Inflammatory macrophage treated with lipopolysaccharide for 1 hour (primary cell): ENCODE measurements at regions not wholly inside any gene's neighbourhood (a gene's known extent, or its start where the extent isn't known, plus 50 kb on each side); places are given as distances from the start of the nearest gene placed in this dataset.

Experiments used
- DNase-seq, 2 donors: peaks; one replicate each; pipeline ENCODE4 v3.0.0-alpha.2; 2020 to 2022

DNA sequence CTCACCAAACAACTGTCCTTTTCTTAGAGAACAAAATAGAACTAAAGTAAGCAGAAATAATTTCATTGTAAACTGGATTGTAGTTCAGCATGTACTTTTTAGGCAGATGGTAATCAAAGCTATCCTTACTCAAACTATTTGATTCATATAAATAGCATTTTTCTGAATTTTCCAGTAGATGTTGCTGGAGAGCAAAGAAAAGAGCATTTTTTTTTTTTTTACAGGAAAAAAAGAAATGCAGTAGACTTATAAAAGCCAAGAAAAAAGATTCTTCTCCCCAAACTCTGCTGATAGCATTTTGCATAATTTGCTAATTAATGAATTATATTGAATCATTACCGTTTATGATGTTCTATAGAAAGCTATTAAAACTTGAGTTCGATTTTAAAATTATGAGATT lies 715.3 kb upstream of the WWC1 start:
- DNase-seq = no peak

DNA sequence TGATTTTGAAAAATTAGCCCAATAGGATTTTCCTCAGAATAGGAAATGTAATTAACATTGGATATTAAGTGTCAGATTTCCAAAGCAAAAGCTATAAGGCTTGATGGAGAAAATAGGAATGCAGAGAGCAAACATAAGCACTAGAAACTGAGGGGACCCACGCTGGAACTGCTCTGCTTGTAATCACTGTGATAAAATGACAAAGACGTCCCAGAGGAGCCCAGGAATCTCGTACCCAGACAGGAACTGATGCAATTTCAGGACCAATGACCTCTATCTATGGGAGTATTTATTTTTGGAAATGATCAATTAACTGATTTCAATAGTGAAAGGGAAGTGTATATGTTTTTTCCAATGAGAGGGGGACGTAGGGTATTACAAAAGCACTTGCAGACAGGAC lies 714.5 kb upstream of the WWC1 start:
- no peak for DNase-seq

DNA sequence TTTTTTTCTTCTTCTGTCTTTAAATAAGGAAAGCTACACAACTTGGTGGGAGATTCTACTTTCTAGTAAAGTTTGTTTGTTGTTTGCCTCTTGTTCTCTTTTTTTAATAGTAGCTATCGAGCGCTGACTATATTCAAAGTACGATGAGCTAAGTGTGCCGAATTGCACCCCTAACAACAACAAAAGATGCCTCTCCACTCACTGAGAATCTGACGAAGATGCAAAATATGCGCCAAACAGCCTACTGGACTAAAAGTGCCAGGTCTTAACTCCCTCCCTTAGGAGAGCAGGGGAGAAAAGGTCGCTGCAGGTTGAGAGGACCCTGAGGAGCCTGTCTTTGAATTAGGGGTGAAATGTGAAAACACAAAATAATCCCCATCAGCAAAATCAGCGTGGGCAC lies 713.8 kb upstream of the WWC1 start:
- no peak for DNase-seq

DNA sequence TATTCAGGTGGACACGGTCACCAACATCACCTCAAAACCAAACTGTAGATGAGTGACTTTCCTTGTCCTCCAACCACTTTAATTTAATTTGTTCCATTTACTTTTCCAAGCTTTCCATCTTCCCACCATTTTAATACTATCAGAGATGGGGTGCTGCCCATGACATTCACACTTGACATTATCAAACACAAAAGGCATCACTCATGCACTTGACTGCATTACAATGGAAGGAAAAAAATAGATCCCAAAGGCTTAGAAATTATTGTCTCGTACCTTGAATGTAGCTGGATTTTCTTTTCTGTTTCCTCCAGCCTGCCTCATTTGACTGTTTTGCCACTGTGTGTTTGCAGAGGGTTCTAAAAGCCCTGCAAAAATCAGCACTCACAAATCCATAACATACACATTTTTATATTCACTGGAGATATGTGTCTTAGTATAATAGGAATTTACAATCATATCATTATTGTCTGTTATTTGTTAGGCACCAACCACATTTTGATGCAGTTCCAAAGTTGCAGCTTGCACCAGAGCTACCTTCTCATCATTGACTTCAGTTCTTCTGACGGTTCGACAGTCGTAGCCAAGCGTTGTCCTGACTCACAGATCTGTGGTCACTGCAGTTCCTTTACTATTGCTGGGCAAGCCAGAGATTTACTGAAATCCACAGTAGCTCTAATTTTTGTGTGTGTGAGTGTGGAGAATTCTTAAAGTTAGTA lies 712.3 kb upstream of the WWC1 start:
- DNase-seq = no peak

DNA sequence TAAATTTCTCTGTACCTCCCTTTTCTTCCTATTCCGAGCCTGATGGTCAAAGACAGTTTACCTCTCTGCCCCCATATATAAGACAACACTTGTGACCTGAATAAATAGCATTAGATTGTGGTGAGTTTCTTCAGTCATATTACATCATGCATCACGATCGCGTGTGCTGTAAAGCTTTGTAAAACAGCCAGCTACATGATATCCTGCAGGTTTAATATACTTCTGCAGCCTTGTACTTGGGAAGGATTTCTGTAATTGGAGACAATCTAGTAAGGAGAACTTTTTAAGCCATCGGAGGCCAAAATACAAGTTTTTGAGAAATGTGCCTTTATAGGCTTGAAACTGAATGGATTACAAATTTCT lies 711.8 kb upstream of the WWC1 start:
- DNase-seq = no peak

DNA sequence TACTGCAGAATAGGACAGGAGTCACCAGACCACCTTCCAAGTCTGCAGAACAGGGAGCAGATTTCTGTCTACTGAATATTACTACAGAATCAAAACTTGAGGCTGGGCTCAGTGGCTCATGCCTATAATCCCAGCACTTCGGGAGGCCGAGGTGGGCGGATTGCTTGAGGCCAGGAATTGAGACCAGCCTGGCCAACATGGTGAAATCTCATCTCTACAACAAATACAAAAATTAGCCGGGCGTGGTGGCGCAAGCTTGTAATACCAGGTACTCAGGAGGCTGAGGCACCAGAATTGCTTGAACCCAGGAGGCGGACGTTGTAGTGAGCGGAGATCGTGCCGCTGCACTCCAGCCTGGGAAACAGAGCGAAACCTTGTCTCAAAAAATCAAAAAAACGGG lies 710.8 kb upstream of the WWC1 start:
- DNase-seq = no peak

DNA sequence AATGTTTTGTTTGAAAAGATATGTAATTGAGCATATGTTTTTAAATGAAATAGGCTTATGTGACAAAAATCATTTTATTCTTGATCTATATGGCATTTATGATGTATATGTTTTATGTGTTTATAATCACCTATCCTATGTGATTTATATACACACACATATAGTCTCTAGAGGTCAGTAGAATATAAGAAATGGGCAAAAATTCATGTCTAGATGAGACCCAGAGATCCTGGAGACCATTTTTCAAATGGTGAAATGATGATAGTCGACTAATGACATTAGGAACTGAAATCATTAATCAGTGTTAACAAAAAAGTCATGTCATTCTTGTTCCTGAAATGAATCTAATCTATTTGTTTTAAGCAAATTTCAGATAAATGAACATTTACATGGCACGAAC lies 709.2 kb upstream of the WWC1 start:
- no peak for DNase-seq

DNA sequence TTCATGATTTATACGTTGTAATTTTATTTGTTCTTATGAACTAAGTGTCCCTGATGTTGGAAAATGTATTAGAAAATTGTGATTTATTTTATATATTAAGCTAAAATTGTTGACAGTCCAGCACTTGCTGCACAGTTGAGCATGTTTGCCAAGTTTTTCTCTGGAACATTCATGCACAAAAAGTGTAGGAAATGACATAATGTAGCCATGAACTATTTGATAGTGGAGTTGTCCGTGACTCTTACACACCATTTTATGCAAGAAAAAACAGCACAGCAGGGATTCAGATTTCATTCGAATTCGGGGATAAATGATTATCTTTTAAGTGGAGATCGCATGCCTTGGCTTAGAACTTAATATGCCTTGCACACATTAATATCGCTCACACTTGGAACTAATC lies 708.6 kb upstream of the WWC1 start:
- DNase-seq = no peak

DNA sequence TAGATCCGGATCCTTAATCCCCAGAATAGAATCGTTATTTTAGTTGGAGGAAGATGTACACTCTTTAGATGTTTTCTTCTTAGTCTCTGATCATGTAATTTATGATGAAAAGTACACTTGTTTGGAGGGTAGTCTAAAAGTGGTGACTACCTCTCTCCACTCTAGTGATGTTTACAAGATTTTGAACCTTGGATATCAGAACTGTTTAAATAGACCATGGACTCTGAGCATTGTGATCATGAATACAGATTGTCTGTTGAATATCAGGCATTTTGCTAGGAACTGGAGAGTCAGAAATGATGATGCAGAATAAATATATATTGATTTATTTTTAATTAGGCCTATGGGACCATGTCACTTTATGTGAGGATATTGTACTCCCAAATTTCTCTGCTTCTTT lies 706.3 kb upstream of the WWC1 start:
- no peak for DNase-seq

DNA sequence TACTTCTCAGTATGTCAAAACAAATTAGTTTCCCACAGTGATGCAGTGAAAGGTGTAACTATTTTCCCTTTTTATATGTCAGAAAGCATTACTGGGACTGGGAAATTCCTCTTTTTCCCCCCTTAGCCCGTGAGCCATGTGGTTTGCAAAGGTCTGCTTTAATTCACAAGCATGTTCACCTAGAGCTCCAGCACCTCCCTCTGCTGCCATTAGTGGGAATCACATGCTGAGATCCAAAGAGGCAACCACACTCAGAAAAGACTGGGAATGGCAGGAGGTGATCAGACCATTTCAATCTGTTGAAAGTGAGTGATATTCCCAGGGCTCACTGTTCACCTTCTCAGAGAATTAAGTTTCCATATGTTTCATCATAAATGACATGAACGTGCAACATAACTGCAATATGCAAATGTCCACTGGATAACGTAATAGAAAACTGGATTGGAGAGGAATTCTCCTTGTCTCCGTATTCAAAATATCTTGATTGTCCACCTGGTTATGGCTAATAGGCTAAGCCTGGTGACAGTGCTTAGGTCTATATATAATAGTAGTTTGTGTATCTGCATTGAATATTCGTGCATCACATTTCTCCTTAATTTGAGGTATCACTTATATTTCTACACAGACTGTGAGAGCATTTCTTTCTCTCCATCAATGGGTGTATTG lies 703.5 kb upstream of the WWC1 start:
- DNase-seq = no peak

DNA sequence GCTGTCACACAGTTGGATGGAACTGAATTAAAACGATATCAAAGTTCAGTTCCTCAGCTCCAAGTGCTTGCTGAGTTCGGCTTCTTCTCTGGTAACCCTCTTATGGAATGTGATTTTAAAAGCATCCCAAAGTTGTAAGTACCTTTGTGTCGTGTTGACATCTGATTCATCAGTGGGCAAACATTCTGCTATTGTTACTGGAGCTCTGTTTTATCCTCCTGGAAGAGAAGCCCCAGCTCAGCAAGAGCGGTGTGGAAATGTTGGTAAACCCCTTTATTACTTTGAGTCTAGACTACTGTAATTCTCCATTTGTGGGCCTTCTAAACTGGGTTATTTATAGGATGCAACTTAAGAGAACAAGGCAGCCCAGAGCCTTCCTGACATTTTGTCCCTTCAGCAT lies 699.3 kb upstream of the WWC1 start:
- DNase-seq = no peak

DNA sequence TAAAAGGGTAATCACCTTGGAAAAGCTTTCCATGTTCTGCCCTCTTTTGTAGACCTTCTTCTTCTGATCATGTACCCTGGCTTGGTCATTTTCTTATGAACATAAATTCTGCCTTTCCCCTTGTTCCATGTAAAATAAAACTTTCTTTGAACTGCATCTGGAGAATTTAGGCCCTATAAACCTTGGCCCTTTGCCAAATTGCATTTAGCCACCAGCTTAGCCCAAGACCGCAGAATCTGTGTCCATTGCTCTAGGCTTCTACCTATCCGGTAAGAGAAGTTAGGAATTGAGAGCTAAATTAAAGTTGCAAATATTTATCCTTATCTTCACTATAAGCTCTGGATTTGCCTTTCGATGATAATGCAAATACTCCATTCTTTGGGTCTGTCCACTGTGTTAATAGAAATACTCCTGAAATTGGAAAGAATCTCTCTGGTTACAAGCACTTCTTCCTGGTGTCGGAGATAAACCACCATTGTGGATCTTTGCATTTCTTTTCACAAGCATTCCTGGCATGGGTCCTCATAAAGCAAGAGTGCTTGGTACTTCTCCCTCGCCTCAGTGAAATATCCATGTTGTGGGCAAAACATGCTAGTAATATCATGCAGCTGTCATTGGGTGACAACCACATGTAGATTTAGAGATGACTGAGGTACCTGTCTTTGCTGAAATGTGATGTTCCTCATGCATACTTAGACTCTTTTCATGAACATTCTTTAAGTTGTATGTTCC lies 698.0 kb upstream of the WWC1 start:
- DNase-seq = no peak

DNA sequence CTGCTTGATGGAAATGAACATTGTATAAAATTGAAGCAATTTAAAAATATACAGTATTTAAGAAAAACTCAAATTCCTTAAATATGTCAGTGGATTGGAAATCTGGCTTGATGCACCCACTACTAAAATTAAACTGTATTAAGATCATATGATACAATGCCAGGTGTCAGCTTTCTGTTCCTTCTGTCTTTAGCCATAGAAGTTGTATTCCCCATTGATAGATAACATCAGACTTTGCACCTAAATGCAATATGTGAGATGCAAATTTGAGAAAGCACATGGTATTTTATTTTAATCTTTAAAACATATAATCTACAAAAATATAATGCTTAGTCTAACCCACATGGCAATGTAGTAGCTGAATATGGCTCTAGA lies 697.4 kb upstream of the WWC1 start:
- no peak for DNase-seq

DNA sequence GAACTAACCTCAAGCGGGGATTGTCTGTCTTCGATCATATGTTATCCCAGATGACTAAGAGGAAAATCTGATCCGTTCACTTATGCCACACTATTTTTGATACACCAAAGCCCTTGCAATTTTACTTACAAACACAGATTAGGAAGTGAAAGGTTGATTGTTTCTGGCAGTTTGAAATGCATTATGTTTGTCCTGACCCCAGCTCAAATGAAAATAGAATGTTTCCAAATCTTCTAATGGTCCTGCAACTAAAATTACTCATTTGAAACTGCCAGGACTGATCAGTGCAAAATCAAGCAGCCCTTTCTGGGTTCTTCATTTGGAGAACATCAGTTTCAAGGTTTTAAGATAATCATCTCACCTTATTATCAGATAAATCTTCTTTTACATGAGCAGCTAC lies 696.7 kb upstream of the WWC1 start:
- DNase-seq = no peak

DNA sequence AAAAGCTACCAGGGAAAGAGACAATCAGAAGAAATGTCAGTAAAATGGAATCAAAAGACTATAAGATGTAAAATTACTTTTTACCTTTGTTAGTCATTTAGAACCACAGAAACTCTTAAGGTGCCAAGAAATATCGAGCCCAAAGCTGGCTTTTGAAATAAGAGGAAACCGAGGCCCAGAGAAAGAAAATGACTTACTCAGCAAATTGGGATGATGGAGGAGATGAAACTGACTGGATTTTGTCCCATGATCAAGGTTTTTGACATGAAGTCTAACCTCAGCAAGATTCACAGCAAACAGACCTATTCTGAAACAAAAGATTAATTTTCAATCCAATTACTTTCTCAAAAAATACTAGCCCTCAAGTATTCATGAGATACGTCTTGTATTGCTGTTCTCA lies 696.2 kb upstream of the WWC1 start:
- no peak for DNase-seq

DNA sequence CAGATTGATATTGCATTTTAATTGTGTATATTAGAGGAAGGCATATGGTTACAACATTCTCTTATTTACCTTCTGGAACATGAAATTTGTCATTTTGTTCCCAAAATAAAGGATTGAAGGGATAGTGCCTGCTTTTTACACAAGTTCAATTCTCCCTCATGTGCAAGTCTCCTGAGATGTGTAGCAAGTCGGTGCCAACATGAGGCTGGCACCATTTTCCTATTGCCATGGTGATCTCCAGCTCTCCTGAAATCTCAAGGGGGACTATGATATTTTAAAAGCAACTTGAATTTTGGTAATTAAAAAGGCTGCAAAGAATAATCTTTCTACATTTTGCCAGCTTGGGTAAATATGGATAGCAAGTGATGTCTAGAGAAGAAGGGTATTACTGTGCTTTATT lies 693.3 kb upstream of the WWC1 start:
- DNase-seq = no peak

DNA sequence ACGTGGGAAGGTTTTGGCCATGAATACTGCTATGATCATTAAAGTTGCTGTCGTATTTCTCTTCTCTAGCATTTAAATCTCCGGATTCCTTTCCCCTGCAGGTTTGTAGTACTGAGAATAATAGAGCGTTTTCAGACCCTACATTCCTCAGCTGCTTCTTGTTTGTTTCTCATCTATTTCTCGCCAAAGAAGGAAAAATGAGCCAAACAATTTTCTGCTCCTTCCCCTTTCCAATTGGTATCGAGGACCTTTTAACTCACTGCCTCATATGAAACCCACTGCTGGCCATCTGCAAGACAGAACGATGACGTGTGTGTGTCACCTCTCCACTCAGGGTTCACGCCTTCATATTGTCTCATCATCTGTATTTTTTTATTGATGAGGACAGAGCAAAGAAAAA lies 689.4 kb upstream of the WWC1 start:
- DNase-seq = no peak

DNA sequence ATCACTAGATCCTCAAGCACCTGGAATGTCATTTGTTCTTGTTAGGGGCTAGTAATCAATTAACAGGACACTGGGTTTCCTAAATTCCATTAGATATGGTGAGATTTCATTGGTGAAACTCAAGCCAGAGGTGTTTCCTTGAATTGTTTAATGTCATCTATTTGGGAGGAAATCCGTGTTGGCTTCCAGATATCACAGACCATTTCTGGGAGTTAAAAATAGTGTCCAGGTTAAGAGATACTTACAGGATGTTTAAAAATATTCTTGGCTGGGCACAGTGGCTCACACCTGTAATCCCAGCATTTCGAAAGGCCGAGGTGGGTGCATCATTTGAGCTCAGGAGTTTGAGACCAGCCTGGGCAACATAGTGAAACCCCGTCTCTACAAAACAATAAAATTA lies 688.3 kb upstream of the WWC1 start:
- no peak for DNase-seq

DNA sequence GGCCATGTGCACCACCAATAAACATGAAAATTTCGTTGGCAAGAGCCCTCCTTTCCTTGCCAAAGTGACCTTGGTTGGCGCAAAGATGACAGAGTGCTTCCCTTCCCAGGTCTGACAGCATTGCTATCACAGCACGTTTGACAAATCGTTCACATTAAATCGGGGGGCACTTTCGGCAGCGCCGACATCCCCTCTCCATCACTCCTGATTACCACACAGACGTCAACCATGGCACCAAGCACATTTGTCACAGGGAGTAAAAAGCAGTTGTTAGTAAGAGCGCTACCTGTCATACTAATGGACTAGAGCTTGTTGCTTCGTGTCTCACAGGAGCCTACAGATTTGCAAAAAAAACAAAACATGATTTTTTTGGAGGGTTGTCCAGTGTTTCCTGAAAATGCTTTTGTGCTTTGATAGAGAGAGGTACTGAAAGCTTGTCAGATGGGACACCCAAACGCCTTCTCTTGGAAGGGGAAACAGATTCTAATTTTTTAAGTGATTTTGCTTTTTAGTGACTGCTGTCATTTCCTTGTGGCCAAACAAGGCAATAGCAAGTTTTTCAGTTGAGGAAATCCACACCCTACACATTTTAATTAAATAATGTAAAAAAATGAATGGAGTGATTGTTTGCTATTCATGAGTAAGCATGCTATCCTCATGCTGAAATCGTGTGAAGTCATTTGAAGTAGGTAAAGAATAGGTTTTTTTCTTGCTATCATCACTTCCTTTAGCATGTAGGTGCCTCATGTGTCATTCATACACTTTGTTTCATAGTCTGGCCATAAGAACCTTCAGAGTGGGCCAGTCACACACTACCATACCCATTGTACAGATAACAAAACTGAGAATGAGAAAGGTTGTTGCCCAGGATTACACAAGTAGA lies 682.8 kb upstream of the WWC1 start:
- DNase-seq = no peak

DNA sequence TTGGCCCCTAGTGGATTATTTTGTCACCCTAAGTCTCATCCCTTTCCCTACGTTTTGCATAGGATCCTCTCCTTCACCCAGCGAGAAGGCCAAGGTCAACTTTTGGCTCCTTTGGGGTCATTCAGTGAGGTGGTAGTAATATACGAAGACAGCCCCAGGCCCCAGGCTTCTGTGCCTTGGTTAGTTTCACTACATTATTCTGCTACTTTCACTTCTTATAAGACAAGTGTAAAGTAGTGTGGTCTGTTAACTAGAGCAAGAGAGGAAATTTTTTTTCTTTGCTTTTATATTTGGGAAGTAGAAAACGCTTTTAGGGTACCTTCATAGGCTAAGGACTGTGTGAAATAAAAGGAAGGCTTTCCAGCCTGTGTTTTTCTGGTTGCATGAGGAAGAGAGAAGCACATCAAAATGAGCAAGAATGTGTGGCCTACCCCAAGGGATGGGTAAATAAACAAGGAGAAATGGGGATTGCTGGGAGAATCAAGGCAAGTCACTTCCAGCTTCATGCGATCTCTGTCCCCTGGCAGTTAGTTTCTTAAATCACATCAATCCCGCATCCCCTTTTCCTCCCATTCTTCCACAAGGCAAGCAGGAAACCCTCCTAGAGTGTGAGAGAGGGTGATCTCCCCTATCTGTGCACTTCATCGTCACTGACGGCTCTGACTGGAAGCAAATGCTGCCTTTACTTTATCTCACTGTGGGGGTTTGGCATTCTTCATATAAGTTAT lies 677.0 kb upstream of the WWC1 start:
- DNase-seq = no peak

DNA sequence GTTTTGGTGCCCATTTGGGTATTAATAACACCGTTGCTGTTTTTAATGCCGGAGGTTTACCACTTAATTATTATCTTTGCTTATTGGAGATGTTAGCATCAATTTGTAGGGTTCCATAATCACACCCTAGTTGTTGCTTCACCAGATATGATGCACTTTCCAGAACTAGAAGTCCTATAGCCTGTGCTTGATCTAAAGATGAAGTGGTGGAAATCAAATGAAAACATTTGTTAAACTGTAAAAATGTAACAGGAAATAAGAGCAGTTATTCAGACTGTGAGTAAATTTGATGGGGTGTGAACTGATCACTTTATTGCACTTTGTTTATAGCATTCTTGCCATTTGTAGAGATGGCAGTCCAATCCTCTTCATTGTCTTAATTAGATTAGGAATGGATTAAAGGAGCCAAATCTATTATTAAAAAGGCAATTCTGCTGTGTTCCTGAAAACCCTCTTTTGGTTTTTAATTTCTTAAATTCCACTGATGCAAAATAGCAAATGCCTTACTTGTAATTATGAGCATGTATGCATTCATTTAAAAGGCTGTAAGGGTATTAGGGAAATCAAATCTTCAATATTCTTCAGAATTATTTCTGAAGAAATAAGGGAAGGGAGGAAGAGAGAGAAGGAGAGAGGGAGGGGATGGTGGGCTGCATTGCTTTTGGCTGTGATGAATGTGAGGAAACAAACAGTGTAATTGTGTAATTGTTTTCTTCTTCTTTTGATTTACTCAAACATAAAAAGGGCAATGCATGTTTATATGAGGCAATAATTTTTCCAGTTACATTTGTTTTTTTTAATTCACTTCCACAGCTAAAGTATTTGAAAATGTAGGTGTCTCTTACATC lies 675.2 kb upstream of the WWC1 start:
- DNase-seq = no peak

DNA sequence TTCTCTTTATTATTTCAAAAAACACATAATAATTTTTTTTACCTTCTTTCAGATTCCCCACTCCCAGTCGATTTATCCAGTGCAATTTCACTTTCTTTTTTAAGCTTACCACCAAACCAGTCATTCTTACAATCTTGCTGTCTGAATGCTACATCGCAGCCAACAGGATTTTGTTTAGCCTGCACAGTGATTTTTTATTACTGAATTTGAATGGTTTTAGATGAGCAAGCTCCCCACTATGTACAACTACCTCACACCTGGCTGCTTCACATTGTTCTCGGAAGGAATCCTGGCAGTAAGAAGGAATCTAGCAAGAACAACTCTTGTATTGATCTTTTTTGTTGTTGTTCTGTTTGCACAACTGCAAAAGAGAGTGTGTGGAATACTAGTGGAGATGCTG lies 668.1 kb upstream of the WWC1 start:
- DNase-seq = no peak
